Calu3 (cell line): ENCODE measurements at regions not wholly inside any gene's neighbourhood (a gene's known extent, or its start where the extent isn't known, plus 50 kb on each side); places are given as distances from the start of the nearest gene placed in this dataset.

Source experiments
- BruUV-seq: library from RNA; stranded (reverse); fragments of 400-500 nt; replicated peaks from 2 replicates; lab custom pipeline; 2021; lab: Mats Ljungman, UMichigan
- CTCF ChIA-PET: fragments of 300-600 bp; sonication (Branson Sonifier 250); formaldehyde crosslinking; loops from one replicate; lab custom pipeline; 2022; ENCODE audit warnings: antibody characterized with exemption; lab: Charles Lee
- DNase-seq: peaks from one replicate; pipeline ENCODE4 v3.0.0; 2022
- H3K27ac Mint-ChIP-seq: one replicate; pipeline ENCODE4 v1.8.0; 2022; ENCODE audit warnings: mixed read lengths; ENCODE audit not compliant: unreplicated experiment
- H3K27me3 Mint-ChIP-seq: one replicate; pipeline ENCODE4 v1.8.0; 2022; ENCODE audit warnings: mixed read lengths; ENCODE audit not compliant: unreplicated experiment
- H3K36me3 Mint-ChIP-seq: one replicate; pipeline ENCODE4 v1.8.0; 2022; ENCODE audit warnings: mild to moderate bottlenecking, moderate library complexity, mixed read lengths; ENCODE audit not compliant: insufficient read depth, unreplicated experiment
- H3K4me1 Mint-ChIP-seq: one replicate; pipeline ENCODE4 v1.8.0; 2022; ENCODE audit warnings: mild to moderate bottlenecking, low read depth, mixed read lengths; ENCODE audit not compliant: unreplicated experiment
- H3K4me3 Mint-ChIP-seq: one replicate; pipeline ENCODE4 v1.8.0; 2022; ENCODE audit warnings: mild to moderate bottlenecking, low read depth, moderate library complexity, mixed read lengths; ENCODE audit not compliant: unreplicated experiment
- H3K9me3 Mint-ChIP-seq: one replicate; pipeline ENCODE4 v1.8.0; 2022; ENCODE audit warnings: low read depth, mixed read lengths; ENCODE audit not compliant: unreplicated experiment
- intact Hi-C: fragments of 100-400 bp; cut with micrococcal nuclease; formaldehyde crosslinking; loops from one replicate; pipeline ENCODE4 v1.10.0; 2022; ENCODE audit not compliant: unreplicated experiment
- TF ChIP-seq, protein P1 (sequence below): fragments of 200-600 bp; IDR thresholded peaks from one replicate; pipeline ENCODE4 v1.8.0; 2022; ENCODE audit warnings: antibody characterized with exemption; ENCODE audit not compliant: unreplicated experiment

GRCh38 chr7:20021066-20021465 lies 196.1 kb downstream of the MACC1 start:
- H3K36me3 Mint-ChIP-seq, result no peaks in the 10 kb centered on the region
- peaks cover 7% of the 10 kb centered on the region for H3K9me3 Mint-ChIP-seq
- H3K27me3 Mint-ChIP-seq, result no peaks in the 10 kb centered on the region
- TF ChIP-seq, protein P1, sequence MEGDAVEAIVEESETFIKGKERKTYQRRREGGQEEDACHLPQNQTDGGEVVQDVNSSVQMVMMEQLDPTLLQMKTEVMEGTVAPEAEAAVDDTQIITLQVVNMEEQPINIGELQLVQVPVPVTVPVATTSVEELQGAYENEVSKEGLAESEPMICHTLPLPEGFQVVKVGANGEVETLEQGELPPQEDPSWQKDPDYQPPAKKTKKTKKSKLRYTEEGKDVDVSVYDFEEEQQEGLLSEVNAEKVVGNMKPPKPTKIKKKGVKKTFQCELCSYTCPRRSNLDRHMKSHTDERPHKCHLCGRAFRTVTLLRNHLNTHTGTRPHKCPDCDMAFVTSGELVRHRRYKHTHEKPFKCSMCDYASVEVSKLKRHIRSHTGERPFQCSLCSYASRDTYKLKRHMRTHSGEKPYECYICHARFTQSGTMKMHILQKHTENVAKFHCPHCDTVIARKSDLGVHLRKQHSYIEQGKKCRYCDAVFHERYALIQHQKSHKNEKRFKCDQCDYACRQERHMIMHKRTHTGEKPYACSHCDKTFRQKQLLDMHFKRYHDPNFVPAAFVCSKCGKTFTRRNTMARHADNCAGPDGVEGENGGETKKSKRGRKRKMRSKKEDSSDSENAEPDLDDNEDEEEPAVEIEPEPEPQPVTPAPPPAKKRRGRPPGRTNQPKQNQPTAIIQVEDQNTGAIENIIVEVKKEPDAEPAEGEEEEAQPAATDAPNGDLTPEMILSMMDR, result no peak
- no peak overlapping the region for H3K4me3 Mint-ChIP-seq
- BruUV-seq, result no TSS peak
- no peak for DNase-seq
- intact Hi-C loops, result no loop called here
- H3K27ac Mint-ChIP-seq, result no peak overlapping the region
- CTCF ChIA-PET, result interaction anchor here (1.1 kb wide), 1 partner anchor 10 kb away, joined by 4 read pairs; no protein-coding TSS in a partner anchor
- H3K4me1 Mint-ChIP-seq, result no peaks in the 10 kb centered on the region

DNA sequence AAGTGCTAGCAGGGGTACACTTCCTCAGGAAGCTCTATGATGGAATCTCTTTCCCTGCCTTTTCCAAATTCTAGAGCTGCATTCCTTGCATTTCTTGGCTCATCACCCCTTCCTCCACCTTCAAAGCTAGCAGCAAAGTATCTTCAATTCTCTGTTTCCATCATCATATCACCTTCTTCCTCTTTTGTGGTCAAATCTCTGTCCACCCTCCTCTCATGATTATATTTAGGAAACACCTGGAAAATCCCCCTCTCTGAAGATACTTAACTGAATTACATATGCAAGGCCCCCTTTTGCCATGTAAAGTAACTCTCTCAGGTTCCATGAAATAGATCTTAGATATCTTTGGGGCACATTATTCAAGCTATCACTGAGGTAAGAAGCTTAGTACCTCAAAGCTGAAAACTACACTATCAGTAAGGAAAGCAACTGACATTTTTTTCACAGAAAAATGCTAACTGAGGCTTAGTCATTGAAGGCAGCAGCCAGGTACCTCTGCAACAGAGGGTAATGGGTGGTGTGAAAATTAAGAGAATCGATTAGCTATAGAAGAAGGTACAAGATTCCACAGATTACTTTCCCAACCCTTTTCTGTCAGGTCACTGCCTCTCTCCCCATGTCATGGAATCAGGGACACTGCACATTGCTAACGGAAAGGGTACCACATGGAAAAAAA lies 197.3 kb downstream of the MACC1 start:
- BruUV-seq, result no TSS peak
- Mint-ChIP-seq H3K4me3 (no peak overlapping the region), H3K27ac (no peak overlapping the region), H3K9me3 (peaks cover 7% of the 10 kb centered on the region), H3K4me1 (no peaks in the 10 kb centered on the region), H3K27me3 (no peaks in the 10 kb centered on the region), H3K36me3 (no peaks in the 10 kb centered on the region)
- DNase-seq, result no peak
- CTCF ChIA-PET, result no interaction called here
- TF ChIP-seq, protein P1, result no peak
- intact Hi-C loops, result no loop called here

GRCh38 chr7:20016669-20017068 lies 200.5 kb downstream of the MACC1 start:
- H3K27me3 Mint-ChIP-seq, result no peaks in the 10 kb centered on the region
- CTCF ChIA-PET, result no interaction called here
- peaks cover 7% of the 10 kb centered on the region for H3K9me3 Mint-ChIP-seq
- no peak overlapping the region for H3K27ac Mint-ChIP-seq
- TF ChIP-seq, protein P1, result no peak
- no peak overlapping the region for H3K4me3 Mint-ChIP-seq
- H3K4me1 Mint-ChIP-seq, result no peaks in the 10 kb centered on the region
- intact Hi-C loops, result no loop called here
- H3K36me3 Mint-ChIP-seq, result no peaks in the 10 kb centered on the region
- BruUV-seq, result no TSS peak
- DNase-seq, result no peak

DNA sequence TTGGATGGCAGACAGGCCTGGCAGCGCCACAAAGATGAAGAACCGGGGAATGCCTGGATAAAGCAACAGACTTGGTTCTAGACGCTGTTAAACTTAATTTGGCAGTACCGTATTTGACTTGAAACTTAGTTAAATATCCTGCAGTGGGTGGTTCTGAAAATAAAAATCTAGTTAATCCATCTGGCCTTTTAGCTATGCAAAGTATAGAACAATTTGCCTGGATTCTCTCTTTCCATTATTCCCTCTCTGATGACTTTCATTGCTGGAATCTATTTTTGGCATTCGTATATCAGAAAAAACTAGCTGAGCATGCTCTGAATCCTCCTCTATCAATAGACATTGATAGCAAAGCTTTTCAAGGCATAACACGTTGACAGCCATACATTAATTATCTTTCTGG lies 203.6 kb downstream of the MACC1 start:
- Mint-ChIP-seq H3K9me3 (no peaks in the 10 kb centered on the region), H3K4me1 (no peaks in the 10 kb centered on the region), H3K27me3 (no peaks in the 10 kb centered on the region), H3K36me3 (no peaks in the 10 kb centered on the region), H3K27ac (no peak overlapping the region), H3K4me3 (no peak overlapping the region)
- no TSS peak for BruUV-seq
- intact Hi-C loops, result no loop called here
- CTCF ChIA-PET, result no interaction called here
- DNase-seq, result no peak
- TF ChIP-seq, protein P1, result no peak
